HG03064 (cell line): ENCODE measurements at regions not wholly inside any gene's neighbourhood (a gene's known extent, or its start where the extent isn't known, plus 50 kb on each side); places are given as distances from the start of the nearest gene placed in this dataset.

ENCODE experiments used
- ATAC-seq: cut with Tn5 transposase; IDR thresholded peaks from one replicate; pipeline ENCODE4 v1.9.1; 2021; ENCODE audit warnings: low read depth; ENCODE audit not compliant: unreplicated experiment

GRCh38 chr13:97057176-97057575 lies 62.9 kb upstream of the OXGR1 start:
- no peak for ATAC-seq

- ATAC-seq: no peak
Measured at GRCh38 chr13:97058391-97058790, 64.1 kb upstream of the OXGR1 start.

- ATAC-seq: no peak
Measured at GRCh38 chr13:97058926-97059325, 64.7 kb upstream of the OXGR1 start.

- no peak for ATAC-seq
Measured at GRCh38 chr13:97067017-97067895, 73.0 kb upstream of the OXGR1 start.

GRCh38 chr13:97068151-97068550 lies 73.9 kb upstream of the OXGR1 start:
- ATAC-seq: no peak

- ATAC-seq: no peak
Measured at GRCh38 chr13:97069050-97069815, 75.0 kb upstream of the OXGR1 start.

GRCh38 chr13:97072297-97072696 lies 78.0 kb upstream of the OXGR1 start:
- ATAC-seq: no peak

- no peak for ATAC-seq
Measured at GRCh38 chr13:97074618-97075017, 80.3 kb upstream of the OXGR1 start.

- ATAC-seq: no peak
Measured at GRCh38 chr13:97076898-97077297, 82.6 kb upstream of the OXGR1 start.

GRCh38 chr13:97077341-97077740 lies 83.1 kb upstream of the OXGR1 start:
- ATAC-seq: no peak

- ATAC-seq: no peak
Measured at GRCh38 chr13:97079726-97080125, 85.5 kb upstream of the OXGR1 start.

GRCh38 chr13:97082461-97083207 lies 88.4 kb upstream of the OXGR1 start:
- no peak for ATAC-seq

- ATAC-seq: no peak
Measured at GRCh38 chr13:97091196-97091595, 96.9 kb upstream of the OXGR1 start.

- no peak for ATAC-seq
Measured at GRCh38 chr13:97100821-97101220, 106.5 kb upstream of the OXGR1 start.

GRCh38 chr13:97101912-97102708 lies 107.8 kb upstream of the OXGR1 start:
- no peak for ATAC-seq

- no peak for ATAC-seq
Measured at GRCh38 chr13:97106323-97106722, 112.0 kb upstream of the OXGR1 start.

- ATAC-seq: no peak
Measured at GRCh38 chr13:97107815-97108529, 113.7 kb upstream of the OXGR1 start.

- no peak for ATAC-seq
Measured at GRCh38 chr13:97108530-97108900, 113.6 kb upstream of the MBNL2 start.

GRCh38 chr13:97109256-97109655 lies 112.9 kb upstream of the MBNL2 start:
- ATAC-seq: no peak
